ENCODE measurements at regions not wholly inside any gene's neighbourhood (a gene's known extent, or its start where the extent isn't known, plus 50 kb on each side); places are given as distances from the start of the nearest gene placed in this dataset.

- Histone ChIP-seq H3K36me3 (no peaks in the 10 kb centered on the region), H3K9me3 (peaks cover 11% of the 10 kb centered on the region), H3K4me1 (peaks cover 4% of the 10 kb centered on the region), H3K27ac (no peak overlapping the region), H3K4me3 (no peak overlapping the region), H3K27me3 (ENCODE audit: low read depth) (no peaks in the 10 kb centered on the region)
- intact Hi-C loops (cut with DNase I) = no loop called here
- DNase-seq = no peak
- no peak for ATAC-seq
- no peak for TF ChIP-seq CTCF (IDR thresholded peaks at IDR 0.05)
These were observed 101.1 kb downstream of the RPLP1 start for GRCh38 chr15:69553686-69554085.

- TF ChIP-seq CTCF (IDR thresholded peaks at IDR 0.05) = no peak
- intact Hi-C loops (cut with DNase I) = no loop called here
- Histone ChIP-seq H3K4me1 (peaks cover 4% of the 10 kb centered on the region), H3K4me3 (no peak overlapping the region), H3K27ac (no peak overlapping the region), H3K9me3 (peaks cover 11% of the 10 kb centered on the region), H3K36me3 (no peaks in the 10 kb centered on the region), H3K27me3 (ENCODE audit: low read depth) (no peaks in the 10 kb centered on the region)
- no peak for DNase-seq
- ATAC-seq = no peak
These were observed 101.8 kb downstream of the RPLP1 start for GRCh38 chr15:69554279-69554961.

- H3K36me3 ChIP-seq = no peaks in the 10 kb centered on the region
- no peaks in the 10 kb centered on the region for H3K27me3 ChIP-seq (ENCODE audit: low read depth)
- no peak for TF ChIP-seq CTCF (IDR thresholded peaks at IDR 0.05)
- ATAC-seq (no peak), DNase-seq (no peak)
- no peak overlapping the region for H3K27ac ChIP-seq
- H3K9me3 ChIP-seq = peaks cover 11% of the 10 kb centered on the region
- H3K4me3 ChIP-seq = no peak overlapping the region
- H3K4me1 ChIP-seq = peaks cover 4% of the 10 kb centered on the region
- intact Hi-C loops (cut with DNase I) = no loop called here
These were observed 102.5 kb downstream of the RPLP1 start for GRCh38 chr15:69555080-69555479.

- no peaks in the 10 kb centered on the region for H3K36me3 ChIP-seq
- H3K27me3 ChIP-seq (ENCODE audit: low read depth) = no peaks in the 10 kb centered on the region
- DNase-seq (no peak), ATAC-seq (no peak)
- intact Hi-C loops (cut with DNase I) = no loop called here
- no peak overlapping the region for H3K27ac ChIP-seq
- peaks cover 4% of the 10 kb centered on the region for H3K4me1 ChIP-seq
- peaks cover 8% of the 10 kb centered on the region for H3K9me3 ChIP-seq
- no peak for TF ChIP-seq CTCF (IDR thresholded peaks at IDR 0.05)
- no peak overlapping the region for H3K4me3 ChIP-seq
These were observed 103.7 kb downstream of the RPLP1 start for GRCh38 chr15:69556344-69556743.

GRCh38 chr15:69557020-69557706 lies 104.5 kb downstream of the RPLP1 start:
- peaks cover 6% of the 10 kb centered on the region for H3K27me3 ChIP-seq (ENCODE audit: low read depth)
- H3K4me3 ChIP-seq = no peak overlapping the region
- H3K36me3 ChIP-seq = no peaks in the 10 kb centered on the region
- no peak for TF ChIP-seq CTCF (IDR thresholded peaks at IDR 0.05)
- DNase-seq = no peak
- H3K4me1 ChIP-seq = peaks cover 4% of the 10 kb centered on the region
- intact Hi-C loops (cut with DNase I) = no loop called here
- H3K9me3 ChIP-seq = peaks cover under 1% of the 10 kb centered on the region
- peak; percentile 87 to 89 for ATAC-seq
- no peak overlapping the region for H3K27ac ChIP-seq
